Suprapubic skin (tissue), 3 donors: ENCODE measurements at regions not wholly inside any gene's neighbourhood (a gene's known extent, or its start where the extent isn't known, plus 50 kb on each side); places are given as distances from the start of the nearest gene placed in this dataset.

ENCODE experiments used
- EP300 ChIP-seq: sonication (generic); formaldehyde crosslinking; IDR thresholded peaks from one replicate; pipeline ENCODE4 v1.6.1; 2017; ENCODE audit warnings: antibody characterized with exemption
- POLR2A ChIP-seq, 2 donors: fragments of 450-650 bp; IDR thresholded peaks; one replicate each; pipeline ENCODE4 v1.6.1; 2017; ENCODE audit warnings: antibody characterized with exemption in 2 of 2, mild to moderate bottlenecking in 2 of 2, moderate library complexity in 2 of 2
- TF ChIP-seq, protein P1 (sequence below), 2 donors: fragments of 200-600 bp in 1 of 2; fragments of 450-650 bp in 1 of 2; sonication (generic) in 1 of 2; IDR thresholded peaks; one replicate each; pipeline ENCODE4 v1.5.1; 2016 to 2019; ENCODE audit warnings: antibody characterized with exemption in 2 of 2, mild to moderate bottlenecking in 1 of 2, moderate library complexity in 1 of 2

DNA sequence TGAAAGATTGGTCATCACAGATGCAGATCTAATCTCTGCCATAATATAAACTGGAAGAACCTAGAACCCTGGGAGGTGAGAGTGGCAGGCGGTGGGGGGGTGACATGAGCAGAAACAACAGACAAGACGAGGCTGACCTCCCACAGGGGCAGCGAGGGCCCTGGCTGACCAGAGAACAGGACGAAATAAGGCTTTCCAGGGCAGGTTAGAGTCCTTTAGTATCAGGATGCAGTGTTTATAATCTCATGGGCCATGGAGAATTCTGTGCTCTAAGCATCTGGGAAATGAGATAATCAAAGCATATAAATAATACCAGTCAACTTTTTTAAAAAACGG is 102.7 kb upstream of the BCL2L14 start:
- TF ChIP-seq, protein P1, sequence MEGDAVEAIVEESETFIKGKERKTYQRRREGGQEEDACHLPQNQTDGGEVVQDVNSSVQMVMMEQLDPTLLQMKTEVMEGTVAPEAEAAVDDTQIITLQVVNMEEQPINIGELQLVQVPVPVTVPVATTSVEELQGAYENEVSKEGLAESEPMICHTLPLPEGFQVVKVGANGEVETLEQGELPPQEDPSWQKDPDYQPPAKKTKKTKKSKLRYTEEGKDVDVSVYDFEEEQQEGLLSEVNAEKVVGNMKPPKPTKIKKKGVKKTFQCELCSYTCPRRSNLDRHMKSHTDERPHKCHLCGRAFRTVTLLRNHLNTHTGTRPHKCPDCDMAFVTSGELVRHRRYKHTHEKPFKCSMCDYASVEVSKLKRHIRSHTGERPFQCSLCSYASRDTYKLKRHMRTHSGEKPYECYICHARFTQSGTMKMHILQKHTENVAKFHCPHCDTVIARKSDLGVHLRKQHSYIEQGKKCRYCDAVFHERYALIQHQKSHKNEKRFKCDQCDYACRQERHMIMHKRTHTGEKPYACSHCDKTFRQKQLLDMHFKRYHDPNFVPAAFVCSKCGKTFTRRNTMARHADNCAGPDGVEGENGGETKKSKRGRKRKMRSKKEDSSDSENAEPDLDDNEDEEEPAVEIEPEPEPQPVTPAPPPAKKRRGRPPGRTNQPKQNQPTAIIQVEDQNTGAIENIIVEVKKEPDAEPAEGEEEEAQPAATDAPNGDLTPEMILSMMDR (IDR thresholded peaks at IDR 0.05) = no peak
- TF ChIP-seq EP300 = no peak
- no peak for TF ChIP-seq POLR2A (IDR thresholded peaks at IDR 0.05)
